ENCODE measurements at regions not wholly inside any gene's neighbourhood (a gene's known extent, or its start where the extent isn't known, plus 50 kb on each side); places are given as distances from the start of the nearest gene placed in this dataset.

- Mint-ChIP-seq H3K27me3 (ENCODE audit: low read depth) (no peaks in the 10 kb centered on the region), H3K9me3 (peaks cover 6% of the 10 kb centered on the region), H3K36me3 (no peaks in the 10 kb centered on the region), H3K4me1 (no peaks in the 10 kb centered on the region), H3K27ac (no peak overlapping the region), H3K4me3 (no peak overlapping the region)
- CTCF ChIA-PET: interaction anchor here (0.7 kb wide), 1 partner anchor 22 kb away, joined by 3 read pairs; no protein-coding TSS in a partner anchor
- TF ChIP-seq RELA (CRISPR knock-in tag; IDR thresholded peaks at IDR 0.05; ENCODE audit: borderline replicate concordance): no peak
- TF ChIP-seq IRF1 (CRISPR knock-in tag; IDR thresholded peaks at IDR 0.05): no peak
- no peak for TF ChIP-seq ZNF263 (CRISPR knock-in tag; IDR thresholded peaks at IDR 0.05; ENCODE audit: low read depth)
- DNase-seq (ENCODE audit: low spot score) (no peak), ATAC-seq (no peak)
- POLR2A ChIA-PET: no interaction called here
Measured at GRCh38 chr7:1312136-1313070, 79.7 kb downstream of the UNCX start.

- Mint-ChIP-seq H3K4me3 (no peak overlapping the region), H3K36me3 (no peaks in the 10 kb centered on the region), H3K9me3 (no peaks in the 10 kb centered on the region), H3K27me3 (ENCODE audit: low read depth) (no peaks in the 10 kb centered on the region), H3K4me1 (no peaks in the 10 kb centered on the region), H3K27ac (no peak overlapping the region)
- TF ChIP-seq ZBTB21 (CRISPR knock-in tag; IDR thresholded peaks at IDR 0.05; ENCODE audit: borderline replicate concordance) (no peak), KAT7 (CRISPR knock-in tag; IDR thresholded peaks at IDR 0.05; ENCODE audit: borderline replicate concordance) (no peak), OVOL2 (CRISPR knock-in tag; IDR thresholded peaks at IDR 0.05; ENCODE audit: borderline replicate concordance) (no peak), EMX1 (CRISPR knock-in tag; IDR thresholded peaks at IDR 0.05) (no peak), IRF1 (CRISPR knock-in tag; IDR thresholded peaks at IDR 0.05) (no peak), RORB (CRISPR knock-in tag; IDR thresholded peaks at IDR 0.05) (no peak), ZNF263 (CRISPR knock-in tag; IDR thresholded peaks at IDR 0.05; ENCODE audit: low read depth) (no peak), ZNF121 (CRISPR knock-in tag; IDR thresholded peaks at IDR 0.05) (no peak), ZNF671 (CRISPR knock-in tag; IDR thresholded peaks at IDR 0.05) (no peak), NR1H2 (CRISPR knock-in tag; IDR thresholded peaks at IDR 0.05) (no peak), E2F4 (CRISPR knock-in tag; IDR thresholded peaks at IDR 0.05; ENCODE audit: borderline replicate concordance, low read depth) (no peak), HMGXB4 (CRISPR knock-in tag; IDR thresholded peaks at IDR 0.05) (no peak), TEAD1 (CRISPR knock-in tag; IDR thresholded peaks at IDR 0.05) (no peak)
- no peak for DNase-seq (ENCODE audit: low spot score)
- POLR2A ChIA-PET: no interaction called here
- CTCF ChIA-PET: no interaction called here
- peak; percentile 52 for ATAC-seq
Measured at GRCh38 chr7:1313613-1314012, 80.9 kb downstream of the UNCX start.

GRCh38 chr7:1314021-1314907, 81.6 kb downstream of the UNCX start:
- Mint-ChIP-seq H3K4me1 (no peaks in the 10 kb centered on the region), H3K27ac (no peak overlapping the region), H3K27me3 (ENCODE audit: low read depth) (no peaks in the 10 kb centered on the region), H3K4me3 (no peak overlapping the region), H3K9me3 (0 out of 2 replicates have a peak, but pooled peaks cover 3% of the 10 kb centered on the region), H3K36me3 (no peaks in the 10 kb centered on the region)
- ATAC-seq (no peak), DNase-seq (ENCODE audit: low spot score) (no peak)
- ChIA-PET POLR2A (no interaction called here), CTCF (no interaction called here)
- no peak for TF ChIP-seq ZMAT4 (CRISPR knock-in tag; IDR thresholded peaks at IDR 0.05)
- no peak for TF ChIP-seq CREB1 (CRISPR knock-in tag; IDR thresholded peaks at IDR 0.05)
- no peak for TF ChIP-seq GRHL2 (CRISPR knock-in tag; IDR thresholded peaks at IDR 0.05; ENCODE audit: insufficient replicate concordance, severe bottlenecking)
- TF ChIP-seq FOXP4 (CRISPR knock-in tag; IDR thresholded peaks at IDR 0.05): no peak
- TF ChIP-seq IRF2 (CRISPR knock-in tag; IDR thresholded peaks at IDR 0.05; ENCODE audit: borderline replicate concordance, low read depth): no peak
- no peak for TF ChIP-seq FOXP1 (CRISPR knock-in tag; IDR thresholded peaks at IDR 0.05; ENCODE audit: borderline replicate concordance)
- TF ChIP-seq E2F4 (CRISPR knock-in tag; IDR thresholded peaks at IDR 0.05; ENCODE audit: borderline replicate concordance, low read depth): no peak

Measured in WTC11 (cell line).